KMS-11 (cell line): ENCODE measurements at regions not wholly inside any gene's neighbourhood (a gene's known extent, or its start where the extent isn't known, plus 50 kb on each side); places are given as distances from the start of the nearest gene placed in this dataset.
"Not testable (repeated sequence)": the region's sequence is repeated elsewhere in the genome, so short reads cannot be mapped to it uniquely, and the experiment has no call there.

ENCODE experiments used
- H2AFZ ChIP-seq: fragments of 200-600 bp; sonication (generic); 2 replicates; pipeline ENCODE4 v1.6.1; 2016; ENCODE audit warnings: antibody characterized with exemption, mixed run types, low read depth
- H3K27ac ChIP-seq: fragments of 200-600 bp; sonication (generic); 2 replicates; pipeline ENCODE4 v1.6.1; 2016; ENCODE audit warnings: mild to moderate bottlenecking, mixed run types
- H3K27me3 ChIP-seq: fragments of 200-600 bp; sonication (generic); 2 replicates; pipeline ENCODE4 v1.6.1; 2017; ENCODE audit warnings: mild to moderate bottlenecking, low read depth, mixed run types, moderate library complexity; ENCODE audit not compliant: insufficient read depth
- H3K36me3 ChIP-seq: fragments of 200-600 bp; sonication (generic); 2 replicates; pipeline ENCODE4 v1.6.1; 2017; ENCODE audit warnings: mild to moderate bottlenecking, mixed run types; ENCODE audit not compliant: insufficient read depth
- H3K4me1 ChIP-seq: fragments of 200-600 bp; sonication (generic); 2 replicates; pipeline ENCODE4 v1.6.1; 2016; ENCODE audit warnings: mild to moderate bottlenecking, low read depth, mixed run types; ENCODE audit not compliant: poor library complexity, severe bottlenecking
- H3K4me2 ChIP-seq: fragments of 200-600 bp; sonication (generic); 2 replicates; pipeline ENCODE4 v1.7.0; 2016; ENCODE audit warnings: mild to moderate bottlenecking, mixed run types
- H3K4me3 ChIP-seq: fragments of 200-600 bp; sonication (generic); IDR thresholded peaks from 2 replicates; pipeline ENCODE4 v1.6.1; 2017; ENCODE audit warnings: low read depth, low read length, mixed read lengths; ENCODE audit not compliant: insufficient read depth
- H3K79me2 ChIP-seq: fragments of 200-600 bp; sonication (generic); 2 replicates; pipeline ENCODE4 v1.6.1; 2016; ENCODE audit warnings: low read depth, mixed run types; ENCODE audit not compliant: insufficient read depth
- H3K9ac ChIP-seq: fragments of 200-600 bp; sonication (generic); 2 replicates; pipeline ENCODE4 v1.6.1; 2016; ENCODE audit warnings: mild to moderate bottlenecking, mixed run types
- H4K20me1 ChIP-seq: fragments of 200-600 bp; sonication (generic); 2 replicates; pipeline ENCODE4 v1.6.1; 2016; ENCODE audit warnings: mild to moderate bottlenecking, mixed run types; ENCODE audit not compliant: insufficient read depth
- TF ChIP-seq, protein P1 (sequence below): fragments of 200-600 bp; sonication (generic); conservative IDR thresholded peaks from 2 replicates; pipeline ENCODE4 v1.6.1; 2017; ENCODE audit warnings: low read depth, mild to moderate bottlenecking, antibody characterized with exemption, low read length, moderate library complexity, mixed read lengths

DNA sequence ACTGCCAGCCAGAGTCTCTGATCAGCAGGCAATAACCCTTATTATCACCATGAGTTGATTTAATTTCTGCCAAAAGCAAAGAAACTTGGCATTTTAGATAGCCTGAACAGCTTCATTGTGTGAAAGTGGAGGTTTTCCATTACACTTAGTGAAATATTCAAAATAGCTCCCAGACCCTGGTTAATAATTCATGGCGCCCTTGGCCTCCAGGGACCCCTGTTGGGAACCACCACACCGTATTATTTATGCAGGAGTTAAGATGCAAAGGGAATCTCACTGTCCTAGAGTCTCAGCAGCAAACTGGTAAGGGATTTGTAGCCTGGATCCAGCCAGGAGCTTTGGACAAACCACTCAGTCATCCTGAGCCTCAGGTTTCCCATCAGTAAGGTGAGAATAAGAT, 110.0 kb upstream of the PABPC3 start:
- TF ChIP-seq, protein P1, sequence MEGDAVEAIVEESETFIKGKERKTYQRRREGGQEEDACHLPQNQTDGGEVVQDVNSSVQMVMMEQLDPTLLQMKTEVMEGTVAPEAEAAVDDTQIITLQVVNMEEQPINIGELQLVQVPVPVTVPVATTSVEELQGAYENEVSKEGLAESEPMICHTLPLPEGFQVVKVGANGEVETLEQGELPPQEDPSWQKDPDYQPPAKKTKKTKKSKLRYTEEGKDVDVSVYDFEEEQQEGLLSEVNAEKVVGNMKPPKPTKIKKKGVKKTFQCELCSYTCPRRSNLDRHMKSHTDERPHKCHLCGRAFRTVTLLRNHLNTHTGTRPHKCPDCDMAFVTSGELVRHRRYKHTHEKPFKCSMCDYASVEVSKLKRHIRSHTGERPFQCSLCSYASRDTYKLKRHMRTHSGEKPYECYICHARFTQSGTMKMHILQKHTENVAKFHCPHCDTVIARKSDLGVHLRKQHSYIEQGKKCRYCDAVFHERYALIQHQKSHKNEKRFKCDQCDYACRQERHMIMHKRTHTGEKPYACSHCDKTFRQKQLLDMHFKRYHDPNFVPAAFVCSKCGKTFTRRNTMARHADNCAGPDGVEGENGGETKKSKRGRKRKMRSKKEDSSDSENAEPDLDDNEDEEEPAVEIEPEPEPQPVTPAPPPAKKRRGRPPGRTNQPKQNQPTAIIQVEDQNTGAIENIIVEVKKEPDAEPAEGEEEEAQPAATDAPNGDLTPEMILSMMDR = no peak
- Histone ChIP-seq H3K27ac (no peak overlapping the region), H4K20me1 (no peaks in the 10 kb centered on the region), H3K9ac (no peak overlapping the region), H3K27me3 (no peaks in the 10 kb centered on the region), H2AFZ (no peak overlapping the region), H3K4me3 (no peak overlapping the region), H3K79me2 (no peaks in the 10 kb centered on the region), H3K4me1 (no peaks in the 10 kb centered on the region), H3K36me3 (no peaks in the 10 kb centered on the region), H3K4me2 (no peak overlapping the region)

DNA sequence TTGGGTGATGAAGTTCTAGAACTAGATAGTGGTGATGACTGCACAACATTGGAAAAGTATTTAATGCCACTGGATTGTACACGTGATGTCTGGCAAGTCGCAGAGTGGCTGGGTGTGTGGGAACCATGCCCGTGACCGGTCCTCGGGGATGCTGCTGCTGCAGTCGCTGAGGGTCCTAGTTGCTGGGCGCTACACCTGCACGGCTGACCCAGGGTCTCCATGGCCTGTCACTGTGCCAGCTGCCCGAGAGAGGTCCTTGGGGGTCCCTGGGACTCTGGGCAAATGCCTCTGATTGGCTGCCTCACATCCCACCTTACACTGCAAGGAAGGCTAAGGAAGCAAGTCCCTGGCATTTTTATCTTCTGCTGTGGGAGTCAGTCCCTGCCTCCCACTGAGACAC, 109.1 kb upstream of the PABPC3 start:
- H2AFZ ChIP-seq = no peak overlapping the region
- no peaks in the 10 kb centered on the region for H3K79me2 ChIP-seq
- no peak overlapping the region for H3K27ac ChIP-seq
- TF ChIP-seq, protein P1 = no peak
- no peaks in the 10 kb centered on the region for H3K36me3 ChIP-seq
- no peak overlapping the region for H3K9ac ChIP-seq
- H3K4me1 ChIP-seq = no peaks in the 10 kb centered on the region
- H4K20me1 ChIP-seq = no peaks in the 10 kb centered on the region
- H3K4me2 ChIP-seq = no peak overlapping the region
- H3K27me3 ChIP-seq = no peaks in the 10 kb centered on the region
- no peak overlapping the region for H3K4me3 ChIP-seq

DNA sequence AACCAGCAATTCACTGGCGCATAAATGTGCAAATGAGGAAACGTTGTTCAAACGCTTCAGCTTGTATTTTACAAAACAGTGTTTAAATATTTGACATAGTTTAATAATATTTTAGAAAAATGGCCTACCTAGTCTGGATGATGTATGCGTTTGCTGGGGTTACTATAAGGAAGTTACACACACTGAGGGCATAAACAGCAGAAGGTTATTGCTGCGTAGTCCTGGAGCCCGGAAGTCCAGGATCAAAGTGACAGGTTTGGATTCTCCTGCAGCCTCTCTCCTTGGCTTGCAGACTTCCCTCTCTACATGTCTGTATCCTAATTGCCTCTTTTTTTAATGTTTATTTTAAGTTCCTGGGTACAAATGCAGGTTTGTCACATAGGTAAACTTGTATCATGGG, 106.0 kb upstream of the PABPC3 start:
- not testable (repeated sequence) for H3K4me2 ChIP-seq, H3K27ac ChIP-seq, H3K36me3 ChIP-seq, H3K79me2 ChIP-seq, H3K27me3 ChIP-seq, H3K4me1 ChIP-seq, H4K20me1 ChIP-seq, H3K9ac ChIP-seq, H3K4me3 ChIP-seq, H2AFZ ChIP-seq

DNA sequence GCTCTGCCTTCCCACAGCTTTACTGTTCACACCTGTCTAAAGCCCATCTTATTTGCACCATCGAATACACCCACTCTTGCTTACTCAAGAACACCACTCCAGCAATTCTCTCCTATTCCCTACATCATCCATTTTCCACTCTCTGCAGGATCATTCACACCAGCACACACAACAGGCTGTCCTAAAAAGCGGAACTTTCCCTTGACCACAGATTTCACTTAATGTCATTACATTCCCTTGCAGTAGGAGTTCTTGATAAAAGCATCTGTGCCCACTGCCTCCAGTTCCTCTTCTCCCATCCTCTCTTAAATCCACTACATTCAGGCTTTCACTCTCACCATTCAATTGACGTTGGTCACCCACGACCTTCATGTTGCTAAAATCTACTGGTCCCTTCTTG, 103.0 kb upstream of the PABPC3 start:
- not testable (repeated sequence) for H2AFZ ChIP-seq, H3K4me3 ChIP-seq, H3K9ac ChIP-seq, H3K79me2 ChIP-seq, H3K27ac ChIP-seq, H3K27me3 ChIP-seq, H3K4me1 ChIP-seq, H3K36me3 ChIP-seq, H3K4me2 ChIP-seq, H4K20me1 ChIP-seq

DNA sequence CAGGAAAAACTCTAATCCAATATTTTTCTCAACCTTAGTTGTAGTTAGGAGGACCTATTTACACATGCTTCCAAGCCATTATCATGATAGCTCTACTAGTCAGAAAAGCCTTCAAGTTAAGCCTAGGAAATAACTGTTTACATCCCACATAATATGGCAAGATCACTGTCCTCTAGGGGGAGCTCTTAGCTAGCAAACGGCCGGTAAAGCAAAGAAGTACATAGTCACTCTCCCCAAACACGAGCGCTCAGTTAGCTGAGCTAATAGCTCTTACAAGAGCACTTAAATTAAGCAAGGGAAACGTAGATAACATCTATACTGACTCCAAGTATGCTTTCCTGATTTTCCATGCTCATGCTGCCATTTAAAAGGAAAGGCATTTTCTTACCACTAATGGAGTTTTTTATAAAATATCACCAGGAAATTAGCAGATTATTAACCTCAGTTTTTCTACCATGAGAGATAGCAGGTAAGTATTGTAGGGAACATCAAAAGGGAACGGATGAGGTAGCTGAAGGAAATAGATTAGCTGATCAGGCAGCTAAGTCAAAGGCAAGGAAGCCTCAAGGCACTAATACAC, 100.6 kb upstream of the PABPC3 start:
- H3K4me2 ChIP-seq = no peak overlapping the region
- no peak overlapping the region for H3K27ac ChIP-seq
- TF ChIP-seq, protein P1 = peak; percentile 57
- H4K20me1 ChIP-seq = no peaks in the 10 kb centered on the region
- no peaks in the 10 kb centered on the region for H3K79me2 ChIP-seq
- no peaks in the 10 kb centered on the region for H3K27me3 ChIP-seq
- no peak overlapping the region for H3K9ac ChIP-seq
- no peak overlapping the region for H2AFZ ChIP-seq
- H3K4me3 ChIP-seq = no peak overlapping the region
- H3K4me1 ChIP-seq = no peaks in the 10 kb centered on the region
- H3K36me3 ChIP-seq = no peaks in the 10 kb centered on the region
